ENCODE measurements at regions not wholly inside any gene's neighbourhood (a gene's known extent, or its start where the extent isn't known, plus 50 kb on each side); places are given as distances from the start of the nearest gene placed in this dataset.

- H3K36me3 ChIP-seq = no peaks in the 10 kb centered on the region
- peaks cover 0 to 13% of the 10 kb centered on the region in 2 donors for H3K4me1 ChIP-seq
- H3K9me3 ChIP-seq = no peaks in the 10 kb centered on the region
- no peak overlapping the region for H3K4me3 ChIP-seq
- no peaks in the 10 kb centered on the region for H3K27me3 ChIP-seq
- peak; percentile 28 for DNase-seq (ENCODE audit: low spot score)
- TF ChIP-seq CTCF (IDR thresholded peaks at IDR 0.05) = no peak
- H3K27ac ChIP-seq = no peak overlapping the region
Measured at GRCh38 chr13:110811008-110811720, 97.7 kb downstream of the ING1 start.

- TF ChIP-seq CTCF (IDR thresholded peaks at IDR 0.05) = no peak
- DNase-seq (ENCODE audit: low spot score) = peak; percentile 26
- peaks cover 0 to 13% of the 10 kb centered on the region in 2 donors for H3K4me1 ChIP-seq
- H3K27ac ChIP-seq = no peak overlapping the region
- H3K4me3 ChIP-seq = no peak overlapping the region
- no peaks in the 10 kb centered on the region for H3K36me3 ChIP-seq
- no peaks in the 10 kb centered on the region for H3K27me3 ChIP-seq
- H3K9me3 ChIP-seq = no peaks in the 10 kb centered on the region
Measured at GRCh38 chr13:110811771-110812120, 98.2 kb downstream of the ING1 start.

GRCh38 chr13:110812121-110812868 lies 98.8 kb downstream of the ING1 start:
- H3K27me3 ChIP-seq = no peaks in the 10 kb centered on the region
- peak; percentile 51 for DNase-seq (ENCODE audit: low spot score)
- peak overlapping the region; percentile 17 to 37 for H3K4me3 ChIP-seq
- no peak overlapping the region for H3K27ac ChIP-seq
- H3K4me1 ChIP-seq = peaks cover 0 to 13% of the 10 kb centered on the region in 2 donors
- no peaks in the 10 kb centered on the region for H3K36me3 ChIP-seq
- TF ChIP-seq CTCF (IDR thresholded peaks at IDR 0.05) = no peak
- no peaks in the 10 kb centered on the region for H3K9me3 ChIP-seq

- TF ChIP-seq CTCF (IDR thresholded peaks at IDR 0.05) = no peak
- Histone ChIP-seq H3K27me3 (no peaks in the 10 kb centered on the region), H3K27ac (no peak overlapping the region), H3K4me3 (peak overlapping the region; percentile 17 to 37), H3K36me3 (no peaks in the 10 kb centered on the region), H3K9me3 (no peaks in the 10 kb centered on the region), H3K4me1 (peaks cover 0 to 13% of the 10 kb centered on the region in 2 donors)
- DNase-seq (ENCODE audit: low spot score) = no peak
Measured at GRCh38 chr13:110812869-110813645, 99.6 kb downstream of the ING1 start.

- DNase-seq (ENCODE audit: low spot score) = peak; percentile 42
- H3K27ac ChIP-seq = no peak overlapping the region
- peaks cover 0 to 13% of the 10 kb centered on the region in 2 donors for H3K4me1 ChIP-seq
- no peaks in the 10 kb centered on the region for H3K27me3 ChIP-seq
- H3K4me3 ChIP-seq = no peak overlapping the region
- H3K36me3 ChIP-seq = no peaks in the 10 kb centered on the region
- peak in 1 of 2 donors; percentile 19 for TF ChIP-seq CTCF (IDR thresholded peaks at IDR 0.05)
- no peaks in the 10 kb centered on the region for H3K9me3 ChIP-seq
Measured at GRCh38 chr13:110813646-110814624, 100.4 kb downstream of the ING1 start.

Measured in right atrium auricular region (tissue), 2 donors.